Peyer's patch (tissue), 4 donors: ENCODE measurements at regions not wholly inside any gene's neighbourhood (a gene's known extent, or its start where the extent isn't known, plus 50 kb on each side); places are given as distances from the start of the nearest gene placed in this dataset.

ENCODE experiments used
- POLR2A ChIP-seq, 2 donors: fragments of 450-650 bp; IDR thresholded peaks; one replicate each; pipeline ENCODE4 v1.5.1; 2017; ENCODE audit warnings: antibody characterized with exemption in 2 of 2, mild to moderate bottlenecking in 2 of 2, moderate library complexity in 2 of 2
- TF ChIP-seq, protein P1 (sequence below), 6 experiments: fragments of 450-650 bp in 4 of 6; fragments of 200-600 bp in 2 of 6; sonication (generic) in 1 of 6; IDR thresholded peaks; one replicate each; pipeline ENCODE4 v1.5.1; 2017 to 2019; ENCODE audit warnings: antibody characterized with exemption in 6 of 6, mild to moderate bottlenecking in 3 of 6, moderate library complexity in 1 of 6

DNA sequence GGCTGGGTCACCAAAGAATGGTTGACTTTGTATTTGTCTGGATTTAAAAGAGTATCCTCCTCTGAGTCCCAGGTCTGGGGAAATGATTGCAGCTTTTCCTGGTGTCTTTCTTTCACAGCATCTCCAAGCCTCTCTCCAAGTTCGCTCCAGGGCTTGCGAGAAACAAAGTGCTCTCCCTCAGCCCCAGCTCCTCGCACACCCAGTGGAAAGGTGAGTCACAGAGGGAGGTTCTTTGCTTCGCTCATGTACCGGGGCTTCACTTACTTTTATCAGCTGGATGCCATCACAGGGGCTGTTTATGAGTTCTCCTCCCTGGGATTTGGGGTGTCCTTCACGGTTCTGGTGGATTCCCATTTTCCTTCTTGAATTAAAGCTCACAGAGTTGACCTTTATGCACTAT lies 252.2 kb upstream of the PLPP4 start:
- TF ChIP-seq, protein P1, sequence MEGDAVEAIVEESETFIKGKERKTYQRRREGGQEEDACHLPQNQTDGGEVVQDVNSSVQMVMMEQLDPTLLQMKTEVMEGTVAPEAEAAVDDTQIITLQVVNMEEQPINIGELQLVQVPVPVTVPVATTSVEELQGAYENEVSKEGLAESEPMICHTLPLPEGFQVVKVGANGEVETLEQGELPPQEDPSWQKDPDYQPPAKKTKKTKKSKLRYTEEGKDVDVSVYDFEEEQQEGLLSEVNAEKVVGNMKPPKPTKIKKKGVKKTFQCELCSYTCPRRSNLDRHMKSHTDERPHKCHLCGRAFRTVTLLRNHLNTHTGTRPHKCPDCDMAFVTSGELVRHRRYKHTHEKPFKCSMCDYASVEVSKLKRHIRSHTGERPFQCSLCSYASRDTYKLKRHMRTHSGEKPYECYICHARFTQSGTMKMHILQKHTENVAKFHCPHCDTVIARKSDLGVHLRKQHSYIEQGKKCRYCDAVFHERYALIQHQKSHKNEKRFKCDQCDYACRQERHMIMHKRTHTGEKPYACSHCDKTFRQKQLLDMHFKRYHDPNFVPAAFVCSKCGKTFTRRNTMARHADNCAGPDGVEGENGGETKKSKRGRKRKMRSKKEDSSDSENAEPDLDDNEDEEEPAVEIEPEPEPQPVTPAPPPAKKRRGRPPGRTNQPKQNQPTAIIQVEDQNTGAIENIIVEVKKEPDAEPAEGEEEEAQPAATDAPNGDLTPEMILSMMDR (IDR thresholded peaks at IDR 0.05) = no peak
- no peak for TF ChIP-seq POLR2A (IDR thresholded peaks at IDR 0.05)
